CD4-positive, alpha-beta T cell (primary cell): ENCODE measurements at regions not wholly inside any gene's neighbourhood (a gene's known extent, or its start where the extent isn't known, plus 50 kb on each side); places are given as distances from the start of the nearest gene placed in this dataset.
A peak's percentile ranks its signal among the peaks of the same experiment; 100 is the strongest.

Experiments
- ATAC-seq: fragments of 200-7000 bp; cut with Tn5 transposase; one replicate; pipeline ENCODE4 v1.10.0; 2022; ENCODE audit warnings: mild to moderate bottlenecking; ENCODE audit not compliant: poor library complexity
- CTCF ChIA-PET: fragments of 350-600 bp; sonication (Branson Sonifier 250); formaldehyde crosslinking; loops from one replicate; lab custom pipeline; 2021; ENCODE audit warnings: antibody characterized with exemption, inconsistent platforms; lab: Charles Lee
- POLR2A ChIA-PET: fragments of 350-600 bp; sonication (Branson Sonifier 250); formaldehyde crosslinking; loops from one replicate; lab custom pipeline; 2021; ENCODE audit warnings: antibody characterized with exemption, inconsistent platforms; lab: Charles Lee
- DNase-seq, 14 experiments: peaks; one replicate each; pipeline ENCODE4 v3.0.0-alpha.2; 2013 to 2020; ENCODE audit warnings: mixed read lengths in 2 of 14
- H3K27ac ChIP-seq, 2 donors: one replicate each; pipeline versions ENCODE4 v1.5.1 to v1.7.0; 2013; ENCODE audit warnings: low read length in 2 of 2, low read depth in 1 of 2, mild to moderate bottlenecking in 1 of 2
- H3K27me3 ChIP-seq, 2 experiments: 1 replicate in 1 of 2; 2 replicates in 1 of 2; pipeline versions ENCODE4 v1.6.1 to v1.7.0; 2013; ENCODE audit warnings: low read length in 2 of 2, control low read depth in 1 of 2, mild to moderate bottlenecking in 1 of 2, moderate library complexity in 1 of 2; ENCODE audit not compliant: insufficient read depth in 2 of 2, control insufficient read depth in 1 of 2
- H3K36me3 ChIP-seq: one replicate; pipeline ENCODE4 v1.6.1; 2013; ENCODE audit warnings: low read length, control low read depth; ENCODE audit not compliant: insufficient read depth
- H3K4me1 ChIP-seq: one replicate; pipeline ENCODE4 v1.6.1; 2013; ENCODE audit warnings: low read length, control low read depth; ENCODE audit not compliant: insufficient read depth
- H3K4me3 ChIP-seq: one replicate; pipeline ENCODE4 v1.5.1; 2013; ENCODE audit warnings: mild to moderate bottlenecking, low read length, moderate library complexity
- H3K9me3 ChIP-seq, 2 experiments: 1 replicate in 1 of 2; 2 replicates in 1 of 2; pipeline versions ENCODE4 v1.6.1 to v1.7.0; 2013; ENCODE audit warnings: low read length in 2 of 2, mild to moderate bottlenecking in 2 of 2, control low read depth in 1 of 2, moderate library complexity in 1 of 2; ENCODE audit not compliant: control insufficient read depth in 1 of 2, insufficient read depth in 1 of 2
- H3K27ac Mint-ChIP-seq: one replicate; pipeline ENCODE4 v1.8.0; 2020; ENCODE audit warnings: mixed read lengths
- H3K27me3 Mint-ChIP-seq: one replicate; pipeline ENCODE4 v1.8.0; 2021; ENCODE audit warnings: mixed read lengths
- H3K36me3 Mint-ChIP-seq: one replicate; pipeline ENCODE4 v1.8.0; 2021; ENCODE audit warnings: low read depth, mixed read lengths
- H3K4me1 Mint-ChIP-seq: one replicate; pipeline ENCODE4 v1.8.0; 2021; ENCODE audit warnings: low read depth, mixed read lengths
- H3K4me3 Mint-ChIP-seq: one replicate; pipeline ENCODE4 v1.8.0; 2020; ENCODE audit warnings: mild to moderate bottlenecking, mixed read lengths
- H3K9me3 Mint-ChIP-seq: one replicate; pipeline ENCODE4 v1.8.0; 2020; ENCODE audit warnings: mixed read lengths
- intact Hi-C, 2 experiments: fragments of 100-400 bp; cut with DNase I in 1 of 2; cut with micrococcal nuclease in 1 of 2; formaldehyde crosslinking; loops; one replicate each; pipeline versions ENCODE4 v1.15.1 to v1.9.0; 2023 to 2025; cut with DNase I, micrococcal nuclease
- TF ChIP-seq, protein P1 (sequence below): fragments of 200-600 bp; IDR thresholded peaks from one replicate; pipeline ENCODE4 v1.8.0; 2022; ENCODE audit warnings: antibody characterized with exemption, mild to moderate bottlenecking

DNA sequence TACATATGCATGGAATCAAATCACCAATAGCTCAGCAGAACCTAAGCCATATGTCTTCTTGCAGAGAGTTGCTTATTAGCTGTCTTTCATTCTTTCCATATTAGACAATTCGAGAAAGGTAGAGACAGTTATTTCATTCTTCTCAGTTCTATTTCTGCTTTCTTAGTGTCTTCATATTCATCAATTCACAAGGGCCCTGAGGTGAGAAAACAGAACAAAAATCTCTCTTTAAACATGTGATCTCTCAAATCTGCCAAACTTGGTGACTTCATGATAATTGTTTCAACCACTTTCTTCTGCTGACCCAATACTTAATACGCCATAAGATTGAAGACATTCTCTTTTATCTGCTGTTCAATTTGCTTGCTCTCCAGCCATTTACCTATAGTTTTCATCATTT, 229.7 kb upstream of the MARCKS start:
- H3K36me3 Mint-ChIP-seq, result no peaks in the 10 kb centered on the region
- H3K4me3 Mint-ChIP-seq, result no peak overlapping the region
- ATAC-seq (no peak), DNase-seq (no peak)
- Histone ChIP-seq H3K4me1 (peaks cover 17% of the 10 kb centered on the region), H3K27me3 (no peaks in the 10 kb centered on the region), H3K4me3 (no peak overlapping the region), H3K27ac (no peak overlapping the region), H3K36me3 (no peaks in the 10 kb centered on the region), H3K9me3 (no peaks in the 10 kb centered on the region)
- ChIA-PET CTCF (no interaction called here), POLR2A (no interaction called here)
- TF ChIP-seq, protein P1, sequence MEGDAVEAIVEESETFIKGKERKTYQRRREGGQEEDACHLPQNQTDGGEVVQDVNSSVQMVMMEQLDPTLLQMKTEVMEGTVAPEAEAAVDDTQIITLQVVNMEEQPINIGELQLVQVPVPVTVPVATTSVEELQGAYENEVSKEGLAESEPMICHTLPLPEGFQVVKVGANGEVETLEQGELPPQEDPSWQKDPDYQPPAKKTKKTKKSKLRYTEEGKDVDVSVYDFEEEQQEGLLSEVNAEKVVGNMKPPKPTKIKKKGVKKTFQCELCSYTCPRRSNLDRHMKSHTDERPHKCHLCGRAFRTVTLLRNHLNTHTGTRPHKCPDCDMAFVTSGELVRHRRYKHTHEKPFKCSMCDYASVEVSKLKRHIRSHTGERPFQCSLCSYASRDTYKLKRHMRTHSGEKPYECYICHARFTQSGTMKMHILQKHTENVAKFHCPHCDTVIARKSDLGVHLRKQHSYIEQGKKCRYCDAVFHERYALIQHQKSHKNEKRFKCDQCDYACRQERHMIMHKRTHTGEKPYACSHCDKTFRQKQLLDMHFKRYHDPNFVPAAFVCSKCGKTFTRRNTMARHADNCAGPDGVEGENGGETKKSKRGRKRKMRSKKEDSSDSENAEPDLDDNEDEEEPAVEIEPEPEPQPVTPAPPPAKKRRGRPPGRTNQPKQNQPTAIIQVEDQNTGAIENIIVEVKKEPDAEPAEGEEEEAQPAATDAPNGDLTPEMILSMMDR, result no peak
- intact Hi-C loops, result no loop called here
- H3K9me3 Mint-ChIP-seq, result no peaks in the 10 kb centered on the region
- no peak overlapping the region for H3K27ac Mint-ChIP-seq
- H3K27me3 Mint-ChIP-seq, result no peaks in the 10 kb centered on the region
- H3K4me1 Mint-ChIP-seq, result peaks cover 17% of the 10 kb centered on the region

DNA sequence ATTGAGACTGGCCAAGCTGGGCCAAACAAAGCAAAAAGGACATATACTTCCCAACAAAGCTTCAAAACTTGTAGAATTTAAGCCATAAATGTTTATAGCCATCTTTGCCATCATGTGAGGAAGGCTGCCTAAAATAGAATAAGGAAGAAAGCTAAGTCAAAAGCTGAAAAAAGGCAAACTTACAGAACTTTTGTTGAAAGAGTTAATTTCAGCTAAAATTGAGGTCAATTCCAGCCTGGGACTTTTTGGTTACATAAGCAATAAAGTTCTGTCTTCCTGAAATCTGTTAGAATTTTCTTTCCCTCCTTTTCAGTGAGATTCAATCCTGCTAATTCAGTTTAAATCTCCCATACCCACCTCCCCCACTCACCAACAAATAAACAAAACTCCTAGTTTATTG, 227.9 kb upstream of the MARCKS start:
- intact Hi-C loops, result no loop called here
- no peaks in the 10 kb centered on the region for H3K27me3 Mint-ChIP-seq
- H3K36me3 ChIP-seq, result no peaks in the 10 kb centered on the region
- H3K4me1 Mint-ChIP-seq, result peaks cover 18% of the 10 kb centered on the region
- TF ChIP-seq, protein P1, result no peak
- H3K4me3 Mint-ChIP-seq, result no peak overlapping the region
- no peaks in the 10 kb centered on the region for H3K9me3 ChIP-seq
- no peaks in the 10 kb centered on the region for H3K36me3 Mint-ChIP-seq
- H3K4me3 ChIP-seq, result no peak overlapping the region
- ATAC-seq, result no peak
- H3K27ac ChIP-seq, result no peak overlapping the region
- no peaks in the 10 kb centered on the region for H3K27me3 ChIP-seq
- H3K9me3 Mint-ChIP-seq, result no peaks in the 10 kb centered on the region
- no peak for DNase-seq
- ChIA-PET CTCF (interaction anchor here (1.0 kb wide), 1 partner anchor 13 kb away, joined by 6 read pairs; no protein-coding TSS in a partner anchor), POLR2A (no interaction called here)
- no peak overlapping the region for H3K27ac Mint-ChIP-seq
- peaks cover 17% of the 10 kb centered on the region for H3K4me1 ChIP-seq

DNA sequence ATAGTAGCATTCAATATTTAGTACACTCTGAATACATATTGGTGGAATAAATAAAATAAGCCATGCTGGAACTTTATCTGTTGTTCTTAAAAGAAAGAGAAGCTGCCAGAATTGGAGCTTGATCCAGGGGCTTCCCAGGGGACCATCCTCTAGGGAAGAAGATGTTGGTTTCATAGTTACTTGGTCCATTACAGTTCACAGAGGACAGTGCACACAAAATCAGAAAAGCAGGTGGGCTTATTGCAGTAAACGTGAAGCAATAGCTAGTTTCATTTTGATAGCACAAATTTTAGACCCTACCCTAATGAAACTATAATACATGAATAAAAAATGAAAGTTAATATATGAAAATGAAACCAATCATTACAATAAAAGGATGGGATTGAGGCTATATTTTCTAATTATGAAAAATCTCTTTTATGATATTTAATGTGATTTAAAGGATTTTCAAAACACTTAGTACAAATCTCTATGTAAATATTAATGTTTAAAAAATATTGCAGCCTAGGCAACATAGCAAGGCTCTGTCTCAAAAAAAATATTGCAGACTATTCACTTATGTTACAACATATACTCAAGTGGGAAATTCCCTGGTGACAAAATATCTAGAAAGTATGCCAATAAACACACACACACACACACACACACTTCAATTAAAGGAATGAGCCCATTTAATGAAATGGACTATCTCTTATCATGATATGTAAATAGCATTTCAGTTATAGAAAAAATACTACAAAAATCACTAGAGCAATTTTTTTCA, 227.0 kb upstream of the MARCKS start:
- no peak overlapping the region for H3K27ac Mint-ChIP-seq
- Histone ChIP-seq H3K4me1 (peaks cover 17% of the 10 kb centered on the region), H3K36me3 (no peaks in the 10 kb centered on the region), H3K4me3 (no peak overlapping the region), H3K27me3 (no peaks in the 10 kb centered on the region), H3K27ac (peak overlapping the region in 1 of 2 donors; percentile 2), H3K9me3 (no peaks in the 10 kb centered on the region)
- ATAC-seq, result no peak
- no peaks in the 10 kb centered on the region for H3K9me3 Mint-ChIP-seq
- TF ChIP-seq, protein P1, result no peak
- H3K4me3 Mint-ChIP-seq, result no peak overlapping the region
- no peaks in the 10 kb centered on the region for H3K27me3 Mint-ChIP-seq
- intact Hi-C loops, result no loop called here
- POLR2A ChIA-PET, result no interaction called here
- CTCF ChIA-PET, result interaction anchor here (1.0 kb wide), 1 partner anchor 12 kb away, joined by 6 read pairs; no protein-coding TSS in a partner anchor
- H3K4me1 Mint-ChIP-seq, result peaks cover 18% of the 10 kb centered on the region
- DNase-seq, result peak in 2 of 14 experiments; percentile 41 to 54
- no peaks in the 10 kb centered on the region for H3K36me3 Mint-ChIP-seq
